H9 (cell line): ENCODE measurements at regions not wholly inside any gene's neighbourhood (a gene's known extent, or its start where the extent isn't known, plus 50 kb on each side); places are given as distances from the start of the nearest gene placed in this dataset.

Source experiments
- DNase-seq: peaks from one replicate; pipeline ENCODE4 v3.0.0-alpha.2; 2017
- H2AFZ ChIP-seq: one replicate; pipeline ENCODE4 v1.6.1; 2013; ENCODE audit warnings: mild to moderate bottlenecking, low read length, control low read depth, moderate library complexity
- H2AK5ac ChIP-seq: 2 replicates; pipeline ENCODE4 v1.6.1; 2013; ENCODE audit warnings: low read length, control low read depth, mixed read lengths; ENCODE audit not compliant: insufficient read length
- H2BK120ac ChIP-seq: one replicate; pipeline ENCODE4 v1.6.1; 2013; ENCODE audit warnings: low read depth, mild to moderate bottlenecking, low read length, control low read depth, inconsistent platforms; ENCODE audit not compliant: poor library complexity, severe bottlenecking
- H2BK12ac ChIP-seq: 2 replicates; pipeline ENCODE4 v1.6.1; 2013; ENCODE audit warnings: low read length, control low read depth, mixed read lengths, low read depth; ENCODE audit not compliant: insufficient read length
- H2BK15ac ChIP-seq: 2 replicates; pipeline ENCODE4 v1.6.1; 2013; ENCODE audit warnings: low read depth, low read length, control low read depth
- H2BK20ac ChIP-seq: one replicate; pipeline ENCODE4 v1.6.1; 2013; ENCODE audit warnings: low read depth, mild to moderate bottlenecking, low read length, control low read depth, inconsistent platforms; ENCODE audit not compliant: poor library complexity, severe bottlenecking
- H2BK5ac ChIP-seq: 2 replicates; pipeline ENCODE4 v1.6.1; 2013; ENCODE audit warnings: low read length, control low read depth, mixed read lengths; ENCODE audit not compliant: insufficient read length
- H3K14ac ChIP-seq: 2 replicates; pipeline ENCODE4 v1.6.1; 2013; ENCODE audit warnings: low read length, control low read depth; ENCODE audit not compliant: insufficient read depth
- H3K18ac ChIP-seq: 2 replicates; pipeline ENCODE4 v1.6.1; 2013; ENCODE audit warnings: low read depth, mild to moderate bottlenecking, mixed read lengths, low read length, control low read depth; ENCODE audit not compliant: insufficient read length
- H3K23ac ChIP-seq: 2 replicates; pipeline ENCODE4 v1.6.1; 2013; ENCODE audit warnings: low read length, control low read depth, mixed read lengths, low read depth; ENCODE audit not compliant: insufficient read length
- H3K23me2 ChIP-seq: 2 replicates; pipeline ENCODE4 v1.6.1; 2013; ENCODE audit warnings: low read depth, mild to moderate bottlenecking, mixed read lengths, low read length, control low read depth; ENCODE audit not compliant: insufficient read length, poor library complexity, severe bottlenecking
- H3K27ac ChIP-seq: 2 replicates; pipeline ENCODE4 v1.5.1; 2013; ENCODE audit warnings: low read length, control low read depth, mixed read lengths, low read depth; ENCODE audit not compliant: insufficient read length
- H3K27me3 ChIP-seq: 2 replicates; pipeline ENCODE4 v1.6.1; 2013; ENCODE audit warnings: low read length, control low read depth, inconsistent platforms; ENCODE audit not compliant: insufficient read depth
- H3K4ac ChIP-seq: 2 replicates; pipeline ENCODE4 v1.6.1; 2013; ENCODE audit warnings: low read depth, mild to moderate bottlenecking, control low read depth, inconsistent platforms, low read length, moderate library complexity
- H3K4me1 ChIP-seq: 2 replicates; pipeline ENCODE4 v1.6.1; 2013; ENCODE audit warnings: low read length, control low read depth, inconsistent platforms; ENCODE audit not compliant: insufficient read depth
- H3K4me2 ChIP-seq: 2 replicates; pipeline ENCODE4 v1.6.1; 2013; ENCODE audit warnings: low read length, control low read depth, mixed read lengths; ENCODE audit not compliant: insufficient read length, insufficient read depth
- H3K56ac ChIP-seq: 2 replicates; pipeline ENCODE4 v1.6.1; 2013; ENCODE audit warnings: low read depth, mild to moderate bottlenecking, mixed read lengths, low read length, control low read depth; ENCODE audit not compliant: insufficient read length
- H3K79me1 ChIP-seq: 2 replicates; pipeline ENCODE4 v1.6.1; 2013; ENCODE audit warnings: low read depth, mild to moderate bottlenecking, moderate library complexity, low read length, control low read depth, inconsistent platforms; ENCODE audit not compliant: insufficient read depth, poor library complexity, severe bottlenecking
- H3K79me2 ChIP-seq: 2 replicates; pipeline ENCODE4 v1.6.1; 2013; ENCODE audit warnings: low read length, control low read depth, inconsistent platforms; ENCODE audit not compliant: insufficient read depth
- H3K9ac ChIP-seq: 2 replicates; pipeline ENCODE4 v1.6.1; 2013; ENCODE audit warnings: low read length, control low read depth, mixed read lengths; ENCODE audit not compliant: insufficient read length; ENCODE audit errors: extremely low read depth
- H3K9me3 ChIP-seq: one replicate; pipeline ENCODE4 v1.6.1; 2013; ENCODE audit warnings: low read depth, low read length, inconsistent platforms; ENCODE audit not compliant: control insufficient read depth
- H3T11ph ChIP-seq: one replicate; pipeline ENCODE4 v1.6.1; 2013; ENCODE audit warnings: mild to moderate bottlenecking, low read length, control low read depth, inconsistent platforms
- H4K20me1 ChIP-seq: one replicate; pipeline ENCODE4 v1.6.1; 2013; ENCODE audit not compliant: control insufficient read depth, insufficient read length, insufficient read depth
- H4K5ac ChIP-seq: 2 replicates; pipeline ENCODE4 v1.6.1; 2013; ENCODE audit warnings: low read depth, mild to moderate bottlenecking, mixed read lengths, low read length, control low read depth; ENCODE audit not compliant: insufficient read length
- H4K8ac ChIP-seq: replicated peaks from 2 replicates; pipeline ENCODE4 v1.6.1; 2013; ENCODE audit warnings: low read length, control low read depth, mixed read lengths, low read depth; ENCODE audit not compliant: insufficient read length
- H4K91ac ChIP-seq: 2 replicates; pipeline ENCODE4 v1.6.1; 2013; ENCODE audit warnings: low read depth, mild to moderate bottlenecking, moderate library complexity, mixed read lengths, low read length, control low read depth; ENCODE audit not compliant: insufficient read length
- H3K27ac Mint-ChIP-seq, 3 experiments: 2 replicates in 2 of 3; 3 replicates in 1 of 3; pipeline ENCODE4 v1.8.0; 2020 to 2021; ENCODE audit warnings: mixed read lengths in 3 of 3, mild to moderate bottlenecking in 1 of 3, moderate library complexity in 1 of 3
- H3K27me3 Mint-ChIP-seq: 2 replicates; pipeline ENCODE4 v1.8.0; 2021; ENCODE audit warnings: low read depth, mild to moderate bottlenecking, moderate library complexity, mixed read lengths
- H3K36me3 Mint-ChIP-seq, 3 experiments: 2 replicates in 2 of 3; 3 replicates in 1 of 3; pipeline ENCODE4 v1.8.0; 2020 to 2021; ENCODE audit warnings: low read depth in 3 of 3, mixed read lengths in 3 of 3; ENCODE audit not compliant: insufficient read depth in 1 of 3
- H3K4me1 Mint-ChIP-seq, 2 experiments: 2 replicates each; pipeline ENCODE4 v1.8.0; 2020; ENCODE audit warnings: mixed read lengths in 2 of 2
- H3K4me3 Mint-ChIP-seq, 2 experiments: 2 replicates in 1 of 2; 3 replicates in 1 of 2; pipeline ENCODE4 v1.8.0; 2020 to 2021; ENCODE audit warnings: mild to moderate bottlenecking in 2 of 2, mixed read lengths in 2 of 2, moderate library complexity in 1 of 2
- H3K9me3 Mint-ChIP-seq, 2 experiments: 2 replicates in 1 of 2; 3 replicates in 1 of 2; pipeline ENCODE4 v1.8.0; 2020; ENCODE audit warnings: mild to moderate bottlenecking in 2 of 2, mixed read lengths in 2 of 2, moderate library complexity in 1 of 2
- WGBS: extraction: QIAGEN DNeasy Blood & Tissue Kit; methylation state at CpG from one replicate; pipeline ENCODE4 v1.1.7; 2013; ENCODE audit warnings: missing lambda C conversion rate, low lambda C conversion rate, mixed read lengths; ENCODE audit not compliant: insufficient read length; ENCODE audit errors: extremely low coverage; 5-methylcytosine and 5-hydroxymethylcytosine counted together
- TF ChIP-seq, protein P1 (sequence below): fragments of 200-600 bp; sonication (generic); conservative IDR thresholded peaks from 3 replicates; pipeline ENCODE4 v1.8.0; 2021; ENCODE audit warnings: antibody characterized with exemption, mild to moderate bottlenecking

DNA sequence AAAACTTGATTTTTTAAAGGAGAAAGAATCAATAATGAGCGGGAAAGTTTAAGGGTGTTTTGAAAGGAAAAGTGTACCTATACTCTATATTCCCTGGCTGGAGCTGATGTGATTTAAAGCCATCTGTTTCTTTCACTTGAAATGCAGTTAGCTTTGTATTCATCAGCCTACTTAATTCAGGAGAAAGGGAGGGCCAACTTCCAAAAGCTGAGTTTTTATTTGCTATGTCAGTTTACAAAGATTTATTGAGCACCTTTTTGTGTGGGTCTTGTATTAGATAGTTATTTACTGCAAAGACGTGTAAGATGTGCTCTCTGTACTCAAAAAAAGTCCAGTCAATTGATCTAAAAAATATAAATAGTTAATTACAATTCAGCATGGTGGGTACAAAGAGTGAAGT, 176.2 kb upstream of the GOLIM4 start:
- no peak overlapping the region for H3K27ac ChIP-seq

More for the DNA sequence above, 176.2 kb upstream of the GOLIM4 start:
- WGBS = no CpG with 5 or more reads among the region's 2 CpGs
- no peak for DNase-seq
- Histone ChIP-seq H3K23me2 (no peaks in the 10 kb centered on the region), H3K9ac (no peak overlapping the region), H3K4me2 (no peak overlapping the region), H3K14ac (no peak overlapping the region), H3T11ph (no peak overlapping the region), H4K20me1 (no peaks in the 10 kb centered on the region), H2BK5ac (no peak overlapping the region), H4K8ac (no peak overlapping the region), H3K18ac (no peak overlapping the region), H4K91ac (no peak overlapping the region), H3K4me1 (peaks cover 10% of the 10 kb centered on the region), H2AK5ac (no peak overlapping the region), H2BK12ac (no peak overlapping the region), H3K56ac (no peak overlapping the region), H4K5ac (no peak overlapping the region), H3K23ac (no peak overlapping the region), H3K79me2 (no peaks in the 10 kb centered on the region), H2AFZ (no peak overlapping the region), H3K9me3 (no peaks in the 10 kb centered on the region), H3K4ac (no peak overlapping the region), H2BK120ac (no peak overlapping the region), H2BK20ac (no peak overlapping the region), H3K27me3 (no peaks in the 10 kb centered on the region), H3K79me1 (no peaks in the 10 kb centered on the region), H2BK15ac (no peak overlapping the region)
- peaks cover 0 to 20% of the 10 kb centered on the region in 2 experiments; a peak in 3 of 5 replicates for H3K9me3 Mint-ChIP-seq
- H3K4me3 Mint-ChIP-seq = no peak overlapping the region
- H3K4me1 Mint-ChIP-seq = peaks cover 29 to 32% of the 10 kb centered on the region in 2 experiments
- TF ChIP-seq, protein P1, sequence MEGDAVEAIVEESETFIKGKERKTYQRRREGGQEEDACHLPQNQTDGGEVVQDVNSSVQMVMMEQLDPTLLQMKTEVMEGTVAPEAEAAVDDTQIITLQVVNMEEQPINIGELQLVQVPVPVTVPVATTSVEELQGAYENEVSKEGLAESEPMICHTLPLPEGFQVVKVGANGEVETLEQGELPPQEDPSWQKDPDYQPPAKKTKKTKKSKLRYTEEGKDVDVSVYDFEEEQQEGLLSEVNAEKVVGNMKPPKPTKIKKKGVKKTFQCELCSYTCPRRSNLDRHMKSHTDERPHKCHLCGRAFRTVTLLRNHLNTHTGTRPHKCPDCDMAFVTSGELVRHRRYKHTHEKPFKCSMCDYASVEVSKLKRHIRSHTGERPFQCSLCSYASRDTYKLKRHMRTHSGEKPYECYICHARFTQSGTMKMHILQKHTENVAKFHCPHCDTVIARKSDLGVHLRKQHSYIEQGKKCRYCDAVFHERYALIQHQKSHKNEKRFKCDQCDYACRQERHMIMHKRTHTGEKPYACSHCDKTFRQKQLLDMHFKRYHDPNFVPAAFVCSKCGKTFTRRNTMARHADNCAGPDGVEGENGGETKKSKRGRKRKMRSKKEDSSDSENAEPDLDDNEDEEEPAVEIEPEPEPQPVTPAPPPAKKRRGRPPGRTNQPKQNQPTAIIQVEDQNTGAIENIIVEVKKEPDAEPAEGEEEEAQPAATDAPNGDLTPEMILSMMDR = no peak
- H3K27ac Mint-ChIP-seq = no peak overlapping the region; a peak in 1 of 7 replicates
- peaks cover 0 to 19% (median 6%) of the 10 kb centered on the region in 3 experiments; a peak in 5 of 7 replicates for H3K36me3 Mint-ChIP-seq
- H3K27me3 Mint-ChIP-seq = peaks cover 6% of the 10 kb centered on the region
